GM18861 (cell line): ENCODE measurements at regions not wholly inside any gene's neighbourhood (a gene's known extent, or its start where the extent isn't known, plus 50 kb on each side); places are given as distances from the start of the nearest gene placed in this dataset.
"Not testable (repeated sequence)": the region's sequence is repeated elsewhere in the genome, so short reads cannot be mapped to it uniquely, and the experiment has no call there.

Experiments
- ATAC-seq: cut with Tn5 transposase; IDR thresholded peaks from one replicate; pipeline ENCODE4 v1.9.1; 2021; ENCODE audit not compliant: unreplicated experiment

DNA sequence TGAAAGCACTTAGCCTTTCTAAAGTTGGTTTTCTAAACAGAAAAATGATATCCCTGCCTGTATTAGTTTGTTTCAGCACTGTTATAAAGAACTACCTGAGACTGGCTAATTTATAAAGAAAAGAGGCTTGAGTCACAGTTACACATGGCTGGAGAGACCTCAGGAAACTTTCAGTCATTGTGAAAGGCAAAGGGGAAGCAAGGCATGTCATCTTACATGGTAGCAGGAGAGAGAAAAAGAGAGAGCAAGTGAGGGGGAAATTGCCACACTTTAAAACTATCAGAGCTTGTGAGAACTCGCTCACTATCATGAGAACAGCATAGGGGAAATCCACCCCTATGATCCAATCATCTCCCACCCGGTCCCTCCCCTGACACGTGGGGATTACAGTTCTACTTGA is 64.9 kb downstream of the FAM170A start:
- ATAC-seq: no peak

DNA sequence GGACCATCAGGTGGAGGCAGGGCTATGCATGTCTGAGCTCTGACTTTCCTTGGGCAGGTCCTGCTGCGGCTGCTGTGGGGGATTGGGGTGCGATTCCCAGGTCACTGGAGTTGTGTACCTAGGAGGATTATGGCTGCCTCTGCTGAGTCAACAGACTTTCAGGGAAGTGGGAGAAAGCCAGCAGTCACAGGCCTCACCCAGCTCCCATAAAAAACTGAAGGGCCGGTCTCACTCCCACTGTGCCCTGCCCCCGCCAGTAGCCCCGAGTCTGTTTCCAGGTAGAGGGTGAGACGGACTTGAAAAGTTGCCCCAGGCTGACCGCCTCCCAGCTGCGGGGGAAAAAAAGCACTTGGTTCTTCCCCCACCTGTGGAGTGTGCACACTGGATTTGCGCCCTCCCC is 76.7 kb downstream of the FAM170A start:
- no peak for ATAC-seq

DNA sequence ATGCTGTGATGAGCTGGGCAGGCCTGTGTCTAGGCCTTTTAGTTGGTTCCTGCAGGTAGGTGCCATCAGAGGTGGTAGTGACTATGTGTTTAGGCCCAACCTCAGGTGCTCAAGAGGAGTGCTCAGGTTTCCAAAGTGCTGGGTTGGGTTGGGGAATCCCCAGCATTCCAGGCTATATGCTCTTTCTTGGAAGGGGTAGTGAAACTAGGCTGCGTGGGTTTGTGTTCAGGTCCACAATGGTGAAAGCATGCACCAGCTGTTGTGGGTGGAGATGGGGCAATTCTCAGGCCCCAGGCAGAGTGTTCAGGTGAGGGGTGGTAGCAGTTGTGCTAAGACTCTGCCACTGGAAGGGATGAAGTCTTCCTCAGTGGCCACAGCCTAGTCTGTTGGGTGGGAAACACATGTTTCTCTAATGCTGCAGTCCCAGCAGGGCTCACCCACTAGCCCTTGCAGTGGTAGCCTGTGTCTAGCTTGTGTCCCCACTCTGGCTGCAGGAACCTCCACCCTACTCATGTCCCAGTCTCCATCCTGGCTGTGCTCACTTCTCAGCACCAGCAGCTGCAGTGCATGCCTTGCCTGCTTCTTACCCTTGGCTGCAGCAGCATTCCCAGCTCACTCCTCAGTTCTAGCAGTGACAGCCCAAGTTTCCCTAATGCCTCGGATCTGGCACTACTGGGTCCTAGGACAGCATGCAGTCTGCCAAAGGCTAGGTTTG is 78.9 kb downstream of the FAM170A start:
- ATAC-seq: no peak

DNA sequence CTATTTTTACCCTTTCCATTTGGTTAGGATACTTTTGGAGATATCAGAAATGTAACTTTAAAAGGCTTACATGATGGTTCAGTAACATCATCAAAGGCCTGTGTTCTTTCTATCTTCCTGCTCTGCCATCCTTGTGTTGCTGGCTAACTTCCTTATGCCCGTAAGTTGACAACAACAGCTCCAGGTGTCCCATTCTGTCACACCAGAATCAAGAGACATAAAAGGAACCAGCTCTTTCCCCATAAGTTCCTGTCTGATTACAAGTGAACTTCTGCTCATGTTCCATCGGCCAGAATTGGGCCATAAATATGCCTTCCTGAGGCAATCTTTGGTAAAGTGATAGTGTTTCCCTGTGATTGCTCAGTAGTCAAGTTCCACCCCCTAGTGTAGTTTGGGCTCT is 92.4 kb downstream of the FAM170A start:
- no peak for ATAC-seq

DNA sequence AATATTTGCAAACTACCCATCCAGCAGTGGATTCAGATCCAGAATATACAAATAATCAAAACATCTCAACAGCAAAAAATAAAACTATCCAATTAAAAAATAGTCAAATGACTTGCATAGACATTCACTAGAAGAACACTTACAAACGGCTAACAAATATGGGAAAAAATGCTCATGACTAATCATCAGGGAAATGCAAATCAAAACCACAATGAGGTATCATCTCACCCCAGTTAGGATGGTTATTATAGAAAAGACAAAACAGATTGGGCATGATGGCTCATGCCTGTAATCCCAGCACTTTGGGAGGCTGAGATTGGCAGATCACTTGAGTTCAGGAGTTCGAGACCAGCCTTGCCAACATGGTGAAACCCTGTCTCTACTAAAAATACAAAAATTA is 95.9 kb downstream of the FAM170A start:
- ATAC-seq: not testable (repeated sequence)

DNA sequence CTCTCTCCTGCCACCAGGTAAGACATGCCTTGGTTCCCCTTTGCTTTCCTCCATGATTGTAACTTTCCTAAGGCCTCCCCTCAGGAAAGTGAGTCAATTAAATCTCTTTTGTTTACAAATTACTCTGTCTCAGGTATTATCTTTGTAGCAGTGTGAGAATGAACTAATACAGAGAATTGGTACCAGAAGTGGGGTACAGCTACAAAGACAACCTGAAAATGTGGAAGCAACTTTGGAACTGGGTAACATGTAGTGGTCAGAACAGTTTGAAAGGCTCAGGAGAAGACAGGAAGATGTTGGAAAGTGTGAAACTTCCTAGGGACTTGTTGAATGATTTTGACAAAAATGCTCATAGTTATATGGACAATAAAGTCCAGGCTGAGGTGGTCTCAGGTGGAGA is 97.2 kb downstream of the FAM170A start:
- ATAC-seq: no peak

DNA sequence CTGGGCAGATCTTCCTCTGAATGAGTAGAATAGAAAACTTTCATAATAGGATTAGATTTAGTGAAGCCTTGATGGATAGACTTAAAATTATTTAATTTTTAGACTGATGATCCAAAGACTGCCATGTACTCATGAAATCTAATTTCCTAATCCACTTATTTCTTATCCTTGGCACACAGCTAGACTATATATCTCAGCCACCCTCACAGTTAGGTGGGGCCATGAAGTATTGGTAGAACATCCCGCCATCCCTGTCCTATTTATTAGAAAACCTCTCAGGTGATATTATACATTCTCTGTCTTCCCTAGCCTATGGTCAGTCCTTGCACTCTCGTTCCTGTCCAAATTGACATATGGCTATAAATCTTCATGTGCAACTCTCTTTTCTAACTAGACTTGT is 110.9 kb downstream of the FAM170A start:
- no peak for ATAC-seq

DNA sequence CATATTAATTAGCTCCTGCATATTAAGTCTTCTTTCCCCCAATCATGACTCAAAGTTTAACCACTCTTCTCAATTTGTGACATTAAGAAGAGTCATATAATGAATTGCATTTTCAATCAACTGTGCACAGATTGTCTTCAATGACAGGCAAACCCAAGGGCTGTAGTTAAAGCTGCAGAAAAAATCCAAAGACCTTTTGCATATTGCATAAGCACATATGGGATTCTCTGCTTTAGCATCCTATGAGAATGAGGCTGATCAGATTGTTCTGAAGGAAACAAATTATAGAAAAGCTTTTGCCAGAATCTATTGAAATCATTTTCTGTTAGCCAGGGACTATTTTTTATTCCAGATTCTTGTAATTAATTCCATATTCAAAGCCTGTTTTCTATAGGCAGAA is 112.3 kb downstream of the FAM170A start:
- ATAC-seq: no peak

DNA sequence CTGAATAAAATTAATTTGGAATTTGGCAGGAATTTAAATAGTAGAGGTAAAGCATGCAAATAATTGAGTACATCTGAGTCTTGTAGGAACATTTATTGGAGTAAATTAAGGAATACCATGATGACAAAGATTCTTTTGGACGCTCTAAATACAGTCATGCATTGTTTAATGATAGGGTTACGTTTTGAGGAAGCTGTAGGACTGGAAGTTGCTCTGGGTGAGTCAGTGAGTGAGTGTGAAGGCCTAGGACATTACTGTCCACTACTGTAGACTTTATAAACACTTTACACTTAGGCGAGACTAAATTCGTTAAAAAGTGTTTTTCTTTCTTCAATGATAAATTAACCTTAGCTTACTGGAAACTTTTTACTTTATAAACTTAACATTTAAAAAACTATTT is 113.0 kb downstream of the FAM170A start:
- no peak for ATAC-seq

DNA sequence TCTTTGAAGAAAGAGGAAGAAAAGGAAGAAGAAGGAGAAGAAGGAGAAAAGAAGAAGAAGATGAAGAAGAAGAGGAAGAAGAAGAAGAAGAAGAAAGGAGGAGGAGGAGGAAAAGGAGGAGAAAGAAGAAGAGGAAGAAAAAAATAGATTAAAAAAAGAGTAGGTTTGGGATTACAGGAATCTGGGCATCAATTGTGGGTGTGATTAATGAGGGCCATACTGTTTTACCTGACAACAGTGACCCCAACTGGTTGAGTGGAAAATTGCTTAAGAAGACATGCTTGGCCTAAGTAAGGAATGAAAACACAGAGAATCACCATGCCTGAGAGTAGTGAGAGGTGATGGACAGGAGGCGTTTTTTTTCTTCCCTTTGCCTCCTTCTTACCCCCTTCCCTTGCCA is 114.6 kb downstream of the FAM170A start:
- peak; percentile 89 for ATAC-seq

DNA sequence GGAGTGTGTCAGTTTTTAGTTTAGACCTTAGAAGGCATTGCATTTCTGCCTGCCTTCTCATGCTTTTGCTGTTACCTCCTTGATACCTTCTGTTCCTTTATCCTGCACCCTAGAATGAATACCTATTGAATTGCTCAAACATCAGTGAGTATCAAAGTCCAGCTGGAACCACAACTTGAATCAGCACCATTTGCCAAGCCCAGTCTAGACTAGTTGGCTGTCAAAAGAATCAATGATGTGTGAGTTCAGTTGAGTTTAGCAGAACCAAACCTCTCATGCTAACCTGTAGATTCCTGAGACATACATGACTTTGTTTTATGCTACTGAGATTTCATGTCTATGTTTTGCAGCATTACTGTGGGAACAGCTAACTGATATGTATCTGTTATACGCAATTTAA is 116.6 kb downstream of the FAM170A start:
- ATAC-seq: no peak

DNA sequence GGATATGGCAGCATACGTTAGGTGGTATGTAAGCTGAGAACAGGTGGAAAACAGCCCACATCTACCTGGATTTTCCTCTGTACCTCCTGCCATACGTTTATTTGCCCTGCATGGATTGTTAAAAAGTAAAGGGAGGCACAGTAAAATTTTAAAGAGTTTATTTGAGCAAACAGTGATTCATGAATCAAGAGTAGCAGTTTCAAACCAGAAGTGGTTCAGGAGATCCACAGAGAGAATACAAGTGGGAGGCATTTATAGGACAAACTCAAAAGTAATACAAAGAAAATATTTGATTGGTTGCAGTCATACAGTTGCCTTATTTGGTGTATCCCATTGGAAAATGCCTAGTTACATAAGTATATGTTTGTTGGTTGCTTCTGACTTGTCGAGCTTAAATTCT is 117.6 kb downstream of the FAM170A start:
- ATAC-seq: no peak

DNA sequence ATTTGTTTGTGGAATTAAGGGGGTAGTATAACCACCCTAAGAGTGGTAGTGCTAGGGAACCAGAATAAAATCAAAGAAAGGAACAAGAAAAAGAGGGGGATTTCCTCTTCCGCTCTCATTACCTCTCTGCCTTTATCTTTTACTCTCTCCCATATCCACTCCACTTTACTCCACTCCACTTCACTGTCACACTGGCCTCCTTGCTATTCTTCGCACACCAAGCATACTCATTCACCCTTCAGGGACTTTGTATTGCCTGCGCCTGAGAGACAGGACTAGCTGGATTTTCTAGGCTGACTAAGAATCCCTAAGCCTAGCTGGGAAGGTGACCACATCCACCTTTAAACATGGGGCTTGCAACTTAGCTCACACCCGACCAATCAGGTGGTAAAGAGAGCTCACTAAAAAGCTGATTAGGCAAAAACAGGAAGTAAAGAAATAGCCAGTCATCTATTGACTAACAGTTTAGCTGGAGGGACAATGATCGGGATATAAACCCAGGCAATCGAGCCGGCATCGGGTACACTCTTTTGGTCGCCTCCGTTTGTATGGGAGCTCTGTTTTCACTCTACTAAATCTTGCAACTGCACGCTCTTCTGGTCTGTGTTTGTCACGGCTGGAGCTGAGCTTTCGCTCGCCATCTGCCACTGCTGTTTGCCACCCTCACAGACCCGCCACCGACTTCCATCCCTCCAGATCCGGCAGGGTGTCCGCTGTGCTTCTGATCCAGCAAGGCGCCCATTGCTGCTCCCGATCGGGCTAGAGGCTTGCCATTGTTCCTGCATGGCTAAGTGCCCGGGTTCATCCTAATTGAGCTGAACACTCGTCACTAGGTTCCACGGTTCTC is 121.8 kb downstream of the FAM170A start:
- ATAC-seq: no peak

DNA sequence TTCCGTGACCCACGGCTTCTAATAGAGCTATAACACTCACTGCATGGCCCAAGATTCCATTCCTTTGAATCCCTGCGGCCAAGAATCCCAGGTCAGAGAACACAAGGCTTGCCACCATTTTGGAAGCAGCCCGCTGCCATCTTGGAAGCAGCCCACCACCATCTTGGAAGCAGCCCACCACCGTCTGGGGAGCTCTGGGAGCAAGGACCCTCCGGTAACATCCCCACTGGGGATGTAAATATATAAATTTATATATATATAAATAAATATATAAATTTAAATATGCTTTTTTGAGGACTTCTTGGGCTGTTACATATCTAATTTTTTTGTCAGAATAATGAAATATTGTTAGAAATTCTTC is 122.4 kb downstream of the FAM170A start:
- ATAC-seq: no peak

DNA sequence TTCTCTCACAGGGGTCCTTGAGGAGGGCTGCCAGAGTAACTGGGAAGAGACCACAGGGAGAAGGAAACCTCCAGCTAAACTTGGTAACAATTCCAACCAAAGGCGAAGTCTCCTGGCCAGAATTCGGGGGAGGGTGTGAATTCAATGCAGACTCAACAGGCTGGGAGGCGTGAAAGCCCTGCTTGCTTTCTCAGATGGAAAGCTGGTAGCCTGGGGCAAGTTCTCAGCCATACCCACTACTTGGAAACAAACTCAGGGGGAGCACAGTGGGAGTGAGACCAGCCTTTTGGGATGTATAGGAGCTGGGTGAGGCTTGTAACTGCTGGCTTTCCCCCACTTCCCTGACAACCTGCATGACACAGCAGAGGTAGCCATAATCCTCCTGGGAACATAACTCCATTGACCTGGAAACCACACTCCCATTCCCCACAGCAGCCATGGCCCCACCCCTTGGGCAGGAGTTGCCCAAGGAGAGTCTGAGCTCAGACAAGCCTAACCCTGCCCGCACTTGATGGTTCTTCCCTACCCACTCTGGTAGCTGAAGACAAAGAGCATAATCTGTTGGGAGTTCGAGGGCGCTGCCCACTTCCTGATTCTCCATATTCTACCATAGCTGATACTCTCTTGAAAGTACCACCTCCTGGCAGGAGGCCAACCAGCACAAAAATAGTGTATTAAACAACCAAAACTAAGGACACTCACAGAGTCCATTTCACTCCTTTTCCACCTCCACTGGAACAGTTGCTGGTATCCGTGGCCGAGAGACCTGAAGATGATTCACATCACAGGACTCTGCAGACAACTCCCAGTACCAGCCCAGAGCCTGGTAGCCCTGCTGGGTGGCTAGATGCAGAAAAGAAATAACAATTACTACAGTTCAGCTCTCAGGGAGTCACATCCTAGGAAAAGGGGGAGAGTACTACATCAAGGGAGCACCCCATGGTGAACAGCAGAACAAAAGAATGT is 123.8 kb downstream of the FAM170A start:
- no peak for ATAC-seq

DNA sequence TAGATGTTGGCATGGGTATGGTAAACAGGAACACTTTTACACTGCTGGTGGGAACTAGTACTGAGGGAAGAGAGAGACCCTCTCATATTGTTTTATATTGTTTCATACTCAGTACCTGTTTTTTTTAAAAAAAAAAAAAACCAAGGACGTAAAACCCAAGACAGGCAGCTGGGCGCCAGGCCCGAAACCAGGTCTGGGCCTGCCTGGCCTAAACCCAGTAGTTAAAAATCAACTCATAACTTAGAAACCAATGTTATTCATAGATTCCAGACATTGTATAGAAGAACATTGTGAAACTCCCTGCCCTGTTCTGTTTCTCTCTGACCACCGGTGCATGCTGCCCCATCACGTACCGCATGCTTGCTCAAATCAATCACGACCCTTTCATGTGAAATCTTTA is 125.5 kb downstream of the FAM170A start:
- ATAC-seq: not testable (repeated sequence)

DNA sequence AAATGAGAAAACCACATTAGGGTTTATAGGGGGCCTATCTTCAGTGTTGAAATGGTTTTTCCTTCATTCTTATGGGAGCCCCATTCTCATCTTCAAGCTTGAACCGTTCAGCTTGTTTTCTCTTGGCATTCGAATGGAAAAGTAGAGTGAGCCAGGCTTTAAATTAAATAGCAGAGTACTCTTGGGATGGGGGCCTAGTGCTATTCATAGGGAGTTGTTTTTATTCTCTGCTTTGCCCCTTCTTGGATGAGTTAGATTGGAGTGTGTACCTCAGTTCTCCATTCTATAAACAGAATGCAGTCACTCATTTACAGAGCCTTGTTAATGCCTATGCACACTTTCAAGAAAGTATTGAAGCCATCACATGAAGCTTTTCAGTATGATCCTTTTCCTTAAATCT is 127.9 kb downstream of the FAM170A start:
- no peak for ATAC-seq

DNA sequence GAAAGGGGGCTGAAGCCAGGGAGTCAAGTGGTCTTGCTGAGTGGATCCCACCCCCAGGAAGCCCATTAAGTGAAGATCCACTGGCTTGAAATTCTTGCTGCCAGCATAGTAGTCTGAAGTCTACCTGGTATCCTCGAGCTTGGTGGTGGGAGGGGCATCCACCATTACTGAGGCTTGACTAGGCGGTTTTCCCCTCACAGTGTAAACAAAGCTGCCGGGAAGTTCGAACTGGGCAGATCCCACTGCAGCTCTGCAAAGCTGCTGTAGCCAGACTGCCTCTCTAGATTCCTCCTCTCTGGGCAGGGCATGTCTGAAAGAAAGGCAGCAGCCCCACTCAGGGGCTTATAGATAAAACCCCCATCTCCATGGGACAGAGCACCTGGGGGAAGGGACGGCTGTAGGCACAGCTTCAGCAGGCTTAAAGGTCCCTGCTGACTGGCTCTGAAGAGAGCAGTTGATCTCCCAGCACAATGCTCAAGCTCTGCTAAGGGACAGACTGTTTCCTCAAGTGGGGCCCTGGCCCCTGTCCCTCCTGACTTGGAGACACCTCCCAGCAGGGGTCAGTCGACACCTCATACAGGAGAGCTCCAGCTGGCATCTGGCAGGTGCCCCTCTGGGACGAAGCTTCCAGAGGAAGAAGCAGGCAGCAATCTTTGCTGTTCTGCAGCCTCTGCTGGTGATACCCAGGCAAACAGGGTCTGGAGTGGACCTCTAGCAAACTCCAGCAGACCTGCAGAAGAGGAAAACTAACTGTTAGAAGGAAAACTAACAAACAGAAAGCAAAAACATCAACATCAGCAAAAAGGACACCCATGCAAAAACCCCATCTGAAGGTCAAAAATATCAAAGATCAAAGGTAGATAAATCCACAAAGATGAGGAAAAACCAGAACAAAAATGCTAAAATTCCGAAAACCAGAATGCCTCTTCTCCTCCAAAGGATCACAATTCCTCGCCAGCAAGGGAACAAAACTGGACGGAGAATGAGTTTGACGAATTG is 140.6 kb downstream of the FAM170A start:
- ATAC-seq: not testable (repeated sequence)

DNA sequence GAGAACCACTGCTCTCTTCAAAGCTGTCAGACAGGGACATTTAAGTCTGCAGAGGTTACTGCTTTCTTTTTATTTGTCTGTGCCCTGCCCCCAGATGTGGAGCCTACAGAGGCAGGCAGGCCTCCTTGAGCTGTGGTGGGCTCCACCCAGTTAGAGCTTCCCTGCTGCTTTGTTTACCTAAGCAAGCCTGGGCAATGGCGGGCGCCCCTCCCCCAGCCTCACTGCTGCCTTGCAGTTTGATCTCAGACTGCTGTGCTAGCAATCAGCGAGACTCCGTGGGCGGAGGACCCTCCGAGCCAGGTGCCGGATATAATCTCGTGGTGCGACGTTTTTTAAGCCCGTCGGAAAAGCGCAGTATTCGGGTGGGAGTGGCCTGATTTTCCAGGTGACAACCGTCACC is 150.8 kb downstream of the FAM170A start:
- ATAC-seq: not testable (repeated sequence)

DNA sequence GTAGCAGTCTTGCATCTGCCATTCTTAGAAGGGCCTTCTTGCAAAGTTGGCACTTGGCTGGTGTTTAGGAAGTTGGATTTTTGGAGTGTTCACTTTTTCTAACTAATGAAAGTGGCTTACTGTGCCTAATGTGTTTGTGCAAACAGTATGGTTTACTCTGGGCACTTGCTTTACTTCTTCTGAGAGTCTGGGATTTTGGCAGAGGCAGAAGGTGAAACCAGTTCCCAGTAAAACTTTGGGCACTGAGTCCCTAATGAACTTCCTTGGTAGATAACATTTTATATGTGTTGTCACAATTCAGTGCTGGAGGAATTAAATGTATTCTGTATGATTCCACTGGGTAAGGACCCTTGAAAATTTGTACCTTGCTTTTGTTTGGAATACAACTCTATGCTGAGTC is 155.7 kb downstream of the FAM170A start:
- no peak for ATAC-seq
